ENCODE measurements at regions not wholly inside any gene's neighbourhood (a gene's known extent, or its start where the extent isn't known, plus 50 kb on each side); places are given as distances from the start of the nearest gene placed in this dataset.
"Not testable (repeated sequence)": the region's sequence is repeated elsewhere in the genome, so short reads cannot be mapped to it uniquely, and the experiment has no call there.

DNA sequence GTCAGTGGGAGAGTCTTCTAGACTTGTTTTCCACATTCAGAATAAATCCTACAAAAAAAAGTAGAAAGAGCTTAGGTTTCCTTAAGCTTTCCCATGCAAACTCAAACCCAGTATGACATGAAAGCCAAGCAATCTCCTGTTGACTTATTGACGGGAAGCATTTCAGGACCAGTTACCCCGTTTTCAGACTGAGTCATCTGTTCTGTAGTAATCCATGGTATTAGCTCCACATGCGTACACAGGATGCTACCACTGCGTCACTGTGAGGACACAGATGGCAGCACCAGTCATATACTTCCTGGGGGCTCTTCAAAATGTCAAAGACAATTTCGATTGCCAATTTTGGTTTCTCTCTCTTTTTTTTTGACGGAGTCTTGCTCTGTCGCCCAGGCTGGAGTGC lies 224.9 kb upstream of the MAD2L1 start:
- DNase-seq = no peak

DNA sequence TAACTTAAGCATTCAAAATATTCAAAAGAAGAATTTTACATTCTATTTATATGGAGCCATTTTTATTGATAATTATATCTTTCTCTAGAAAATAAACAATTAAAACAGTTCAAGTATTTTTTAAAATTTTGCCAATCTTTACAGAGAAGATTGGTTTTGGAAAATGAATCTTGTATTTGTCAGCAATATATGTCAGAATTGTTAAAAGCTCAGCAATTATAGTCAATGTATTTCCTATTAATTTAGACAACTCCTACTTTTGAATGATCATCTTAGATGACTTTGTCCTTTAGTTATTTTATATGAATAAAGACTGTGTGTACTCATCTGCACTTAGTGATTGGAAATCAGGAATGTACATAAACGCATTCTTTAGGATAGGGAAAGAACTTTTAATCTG lies 223.9 kb upstream of the MAD2L1 start:
- DNase-seq = no peak

DNA sequence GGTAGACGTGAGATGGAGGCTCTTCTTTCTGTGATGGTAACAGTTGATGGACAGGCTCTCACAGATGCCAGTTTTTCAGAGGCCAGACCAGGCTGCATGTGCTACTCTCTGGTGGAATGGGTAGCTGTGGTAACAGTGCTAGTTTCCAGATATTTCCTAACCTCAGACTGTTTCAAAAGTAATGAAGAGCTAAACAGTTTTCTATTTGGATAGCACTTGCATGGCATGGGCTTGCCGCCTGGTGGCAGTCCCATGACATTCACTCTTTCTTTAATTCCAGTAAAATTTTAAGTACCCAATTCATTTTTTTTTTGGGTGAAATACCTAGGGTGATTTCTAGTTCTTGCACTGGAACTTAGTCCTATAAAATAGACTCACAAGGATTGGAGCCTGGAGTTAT lies 220.2 kb upstream of the MAD2L1 start:
- no peak for DNase-seq

DNA sequence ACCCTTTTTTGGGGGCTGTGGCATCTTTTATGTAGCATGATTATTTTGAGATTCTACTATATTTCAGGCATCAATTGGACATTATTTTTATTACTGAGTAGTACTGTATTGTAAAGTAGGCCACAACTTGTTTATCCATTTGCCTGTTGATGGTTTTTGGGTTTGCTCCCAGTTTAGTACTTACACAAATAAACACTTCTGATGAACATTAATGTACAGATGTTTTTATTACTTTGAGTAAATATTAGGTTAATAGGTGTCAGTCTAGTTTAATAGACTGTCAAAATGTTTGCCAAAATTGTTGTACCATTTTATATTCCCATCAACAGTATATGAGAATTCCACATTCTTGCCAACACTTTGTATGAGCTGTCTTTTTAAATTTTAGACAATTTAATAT lies 214.9 kb upstream of the MAD2L1 start:
- DNase-seq = no peak

DNA sequence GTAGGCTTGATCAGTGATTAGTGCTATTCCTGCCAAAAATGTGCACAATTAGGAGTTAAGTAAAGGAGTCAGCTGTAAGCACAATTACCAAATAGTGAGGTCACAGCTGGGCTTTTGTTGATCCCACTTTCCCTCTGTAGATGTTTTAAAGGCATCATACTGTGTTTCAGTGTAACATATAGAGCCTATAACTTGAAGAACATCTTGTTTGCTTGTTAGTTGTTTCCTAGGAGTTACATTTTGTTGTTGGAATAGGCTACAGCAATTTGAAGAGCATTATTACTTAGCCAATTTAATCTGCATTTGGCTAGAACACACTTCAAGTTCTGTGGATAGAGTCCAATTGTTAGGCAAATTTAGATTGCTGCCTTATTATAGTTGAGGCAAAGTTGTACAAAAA lies 210.7 kb upstream of the MAD2L1 start:
- no peak for DNase-seq

DNA sequence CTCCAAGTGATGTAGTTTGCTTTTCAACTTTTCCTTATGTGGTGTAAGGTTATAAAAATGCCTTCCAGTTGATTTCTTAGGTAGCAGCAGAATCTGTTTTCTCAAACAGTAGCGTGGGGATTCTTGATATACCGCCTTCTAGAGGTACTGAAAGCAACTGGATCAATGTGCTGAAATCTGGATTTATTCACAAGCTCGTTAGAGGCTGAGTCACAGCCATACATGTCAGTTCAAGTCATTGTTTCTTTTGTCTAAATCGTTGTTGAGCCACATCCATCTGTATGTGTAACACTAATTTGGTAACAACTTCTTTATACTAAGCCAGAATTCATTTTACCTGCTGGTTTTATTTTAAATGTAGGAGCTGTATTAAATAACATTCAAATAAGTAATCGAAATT lies 200.0 kb upstream of the MAD2L1 start:
- no peak for DNase-seq

DNA sequence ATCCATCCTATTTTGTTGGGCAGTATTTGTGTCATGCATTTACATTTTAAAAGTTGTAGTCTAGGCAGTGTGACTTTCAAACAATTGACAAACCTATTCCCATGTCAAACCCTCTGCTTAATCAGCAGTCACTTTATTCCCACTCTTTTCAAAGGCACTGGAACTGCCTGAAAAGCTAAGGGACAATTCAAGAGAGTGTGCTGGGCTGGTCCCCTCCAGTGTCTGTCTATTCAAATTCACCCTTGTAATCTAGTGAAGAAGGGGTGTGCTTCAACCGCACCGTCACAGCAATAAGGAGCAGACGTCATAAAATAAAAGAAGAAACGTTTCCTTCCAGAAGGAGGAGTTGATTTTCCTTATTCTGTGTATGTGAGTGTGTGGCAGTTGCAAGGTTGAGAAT lies 197.0 kb upstream of the MAD2L1 start:
- DNase-seq = no peak

DNA sequence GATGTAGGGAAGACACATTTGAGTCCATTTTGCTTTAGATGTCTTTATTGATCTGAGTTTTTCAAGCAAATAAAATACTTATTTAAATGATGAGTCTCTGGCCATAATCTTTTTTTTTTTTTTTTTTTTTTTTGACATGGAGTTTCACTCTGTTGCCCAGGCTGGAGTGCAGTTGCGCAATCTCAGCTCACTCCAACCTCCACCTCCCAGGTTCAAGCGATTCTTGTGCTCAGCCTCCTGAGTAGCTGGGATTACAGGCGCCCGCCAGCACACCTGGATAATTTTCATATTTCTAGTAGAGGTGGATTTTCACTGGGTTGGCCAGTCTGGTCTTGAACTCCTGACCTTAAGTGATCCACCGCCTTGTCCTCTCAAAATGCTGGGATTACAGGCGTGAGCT lies 194.5 kb upstream of the MAD2L1 start:
- DNase-seq = no peak

DNA sequence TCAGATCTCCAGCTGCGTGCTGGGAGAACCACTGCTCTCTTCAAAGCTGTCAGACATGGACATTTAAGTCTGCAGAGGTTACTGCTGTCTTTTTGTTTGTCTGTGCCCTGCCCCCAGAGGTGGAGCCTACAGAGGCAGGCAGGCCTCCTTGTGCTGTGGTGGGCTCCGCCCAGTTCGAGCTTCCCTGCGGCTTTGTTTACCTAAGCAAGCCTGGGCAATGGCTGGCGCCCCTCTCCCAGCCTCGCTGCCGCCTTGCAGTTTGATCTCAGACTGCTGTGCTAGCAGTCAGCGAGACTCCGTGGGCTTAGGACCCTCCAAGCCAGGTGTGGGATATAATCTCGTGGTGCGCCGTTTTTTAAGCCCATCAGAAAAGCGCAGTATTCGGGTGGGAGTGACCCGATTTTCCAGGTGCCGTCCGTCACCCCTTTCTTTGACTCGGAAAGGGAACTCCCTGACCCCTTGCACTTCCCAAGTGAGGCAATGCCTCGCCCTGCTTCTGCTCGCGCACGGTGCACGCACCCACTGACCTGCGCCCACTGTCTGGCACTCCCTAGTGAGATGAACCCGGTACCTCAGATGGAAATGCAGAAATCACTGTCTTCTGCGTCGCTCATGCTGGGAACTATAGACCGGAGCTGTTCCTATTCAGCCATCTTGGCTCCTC lies 189.6 kb upstream of the MAD2L1 start:
- DNase-seq = not testable (repeated sequence)

DNA sequence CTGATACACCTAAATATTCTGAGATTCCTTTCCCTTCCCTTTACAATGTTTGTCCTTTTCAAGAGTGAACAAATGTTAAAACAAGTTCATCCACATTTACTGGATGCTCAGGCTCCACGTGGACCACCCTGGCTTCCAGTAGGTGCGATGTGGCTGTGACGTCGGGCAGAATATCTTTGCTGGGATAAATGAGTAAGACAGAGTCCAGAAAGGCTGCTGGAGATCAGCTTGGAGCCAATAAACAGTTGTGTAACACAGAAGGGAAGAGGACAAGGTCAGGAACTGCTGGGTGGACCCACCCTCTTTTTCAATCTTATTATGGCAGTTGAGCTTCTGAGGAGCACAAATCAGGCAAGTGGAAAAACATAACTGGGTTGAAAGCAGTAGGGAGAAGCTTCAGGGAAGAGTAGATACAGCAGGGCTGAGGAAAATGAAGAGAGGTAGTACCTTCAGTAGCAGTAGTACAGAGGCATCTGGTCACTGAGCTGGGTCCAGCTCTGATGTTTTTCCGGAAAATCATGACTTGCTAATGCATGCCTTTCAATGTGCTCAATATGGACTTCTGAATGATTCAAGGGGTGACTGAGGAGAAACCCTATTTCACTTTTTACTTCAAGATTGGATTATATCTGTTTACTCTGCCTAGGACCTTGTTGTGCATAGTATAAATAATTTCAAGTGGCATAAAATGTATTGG lies 171.8 kb upstream of the MAD2L1 start:
- DNase-seq = no peak

DNA sequence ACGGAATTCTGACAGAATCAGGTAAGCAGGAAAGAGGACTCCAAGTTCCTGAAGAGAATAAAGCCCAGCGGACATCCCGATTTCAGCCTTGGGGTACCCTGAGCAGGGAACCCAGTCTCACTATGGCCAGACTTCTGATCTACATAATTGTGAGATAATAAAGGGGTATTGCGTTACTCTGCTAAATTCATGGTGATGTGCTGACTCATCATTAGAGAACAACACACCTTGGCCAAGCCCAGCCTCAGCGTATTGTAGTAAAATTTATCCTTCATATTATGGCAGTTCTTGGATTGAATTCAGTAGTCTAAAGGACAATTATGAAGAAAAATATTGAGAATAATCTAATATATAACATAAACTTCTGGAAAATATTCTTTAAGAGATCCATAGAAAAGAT lies 170.2 kb upstream of the MAD2L1 start:
- DNase-seq = no peak

DNA sequence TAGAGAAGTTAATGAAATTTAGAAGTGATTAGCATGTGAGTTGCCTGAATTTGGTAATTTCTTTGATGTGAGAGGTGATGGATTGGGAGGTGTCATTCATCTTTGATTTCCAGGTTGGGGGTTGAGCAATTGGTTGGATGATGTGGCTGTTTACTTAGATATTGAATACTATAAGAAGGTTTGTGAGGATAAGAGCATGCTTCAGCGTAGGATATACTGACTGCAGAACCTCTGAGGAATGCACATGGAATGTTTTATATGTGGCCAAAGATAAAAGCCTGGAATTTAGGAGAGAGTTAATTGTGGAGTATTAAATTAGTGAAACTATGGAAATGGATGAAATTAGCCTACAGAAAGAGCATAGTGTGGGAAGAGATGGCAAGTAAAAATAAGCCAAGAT lies 165.4 kb upstream of the MAD2L1 start:
- no peak for DNase-seq

DNA sequence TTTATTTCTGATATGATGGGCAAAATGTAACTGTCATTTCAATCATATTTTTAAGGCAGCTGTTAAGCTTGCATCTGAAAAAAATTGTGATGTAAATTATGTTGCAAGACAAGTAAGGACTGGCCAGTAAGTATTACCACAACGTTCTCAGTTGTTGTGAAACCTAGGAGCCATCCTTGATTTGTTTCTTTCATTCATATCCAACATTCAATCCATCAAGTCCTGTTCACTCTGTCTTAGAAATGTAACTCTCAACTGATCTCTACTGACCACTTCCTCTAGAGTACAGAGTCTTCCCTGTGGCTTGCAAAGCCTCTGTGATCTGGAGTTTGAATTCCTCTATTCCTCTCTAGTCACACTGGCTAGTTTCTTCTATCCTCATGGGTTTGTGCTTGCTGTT lies 161.4 kb upstream of the MAD2L1 start:
- DNase-seq = no peak

DNA sequence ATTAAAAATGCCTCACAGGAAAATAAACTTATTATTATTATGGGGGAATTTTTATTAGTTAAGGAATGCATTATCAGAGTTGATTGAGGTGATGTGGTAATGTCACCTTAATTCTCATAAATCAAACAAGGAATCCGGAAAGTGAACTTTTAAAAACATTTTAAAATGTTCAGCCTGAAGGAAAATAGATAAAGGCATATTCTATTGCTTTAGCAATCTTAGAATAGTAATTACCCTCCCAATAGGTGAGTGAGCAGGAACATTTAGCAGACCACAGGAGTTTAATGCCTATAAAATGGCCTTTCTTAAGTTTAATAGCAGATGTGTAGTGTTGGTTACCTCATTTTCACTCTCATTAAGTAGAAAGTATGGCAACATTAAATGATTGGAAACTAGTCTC lies 160.9 kb upstream of the MAD2L1 start:
- no peak for DNase-seq

DNA sequence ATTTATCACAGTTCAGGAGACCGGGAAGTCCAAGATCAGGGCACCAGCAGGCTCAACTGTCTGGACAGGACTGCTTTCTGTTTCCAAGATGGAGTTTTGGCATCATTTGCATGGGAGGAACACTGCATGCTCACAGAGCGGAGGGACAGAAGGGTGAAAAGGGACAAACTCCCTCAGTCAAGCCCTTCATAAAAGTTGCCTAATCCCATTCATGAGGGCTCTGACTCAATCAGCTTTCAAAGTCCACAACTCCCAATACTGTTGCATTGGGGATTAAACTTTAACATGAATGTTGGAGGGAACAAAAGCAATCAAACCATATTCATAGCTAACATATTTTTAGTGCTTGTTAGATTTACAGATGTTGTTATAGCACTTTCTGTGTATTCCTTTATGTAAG lies 158.9 kb upstream of the MAD2L1 start:
- no peak for DNase-seq

DNA sequence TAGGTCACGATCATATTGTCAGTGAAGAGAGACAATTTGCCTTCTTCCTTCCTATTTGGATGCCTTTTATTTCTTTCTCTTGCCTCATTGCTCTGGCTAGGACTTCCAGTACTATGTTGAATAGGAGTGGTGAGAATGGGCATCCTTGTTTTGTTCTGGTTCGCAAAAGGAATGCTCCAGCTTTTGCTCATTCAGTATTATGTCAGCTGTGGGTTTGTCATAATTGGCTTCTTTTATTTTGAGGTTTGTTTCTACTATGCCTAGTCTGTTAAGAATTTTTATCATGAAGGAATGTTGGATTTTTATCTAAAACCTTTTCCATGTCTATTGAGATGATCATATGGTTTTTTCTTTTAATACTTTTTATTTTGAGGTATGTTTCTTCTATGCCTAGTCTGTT lies 152.3 kb upstream of the MAD2L1 start:
- DNase-seq = no peak

DNA sequence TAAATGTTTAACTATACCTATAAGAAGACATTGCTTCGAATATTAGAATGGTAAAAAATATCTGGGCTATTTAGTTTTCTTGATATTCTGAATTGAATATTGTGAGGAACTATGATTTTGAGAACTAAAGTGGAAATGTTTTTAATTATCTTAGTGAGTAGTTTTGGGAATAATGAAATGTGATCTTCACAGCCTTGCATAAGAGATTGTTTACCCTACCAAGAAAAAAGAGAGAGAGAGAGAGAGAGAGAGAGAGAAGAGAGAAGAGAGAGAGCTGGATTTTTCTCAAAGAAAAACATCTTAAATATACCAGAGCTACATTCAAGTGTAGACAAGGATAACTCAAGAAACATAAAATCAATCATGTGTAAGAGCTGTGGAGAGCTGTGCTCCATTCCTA lies 148.7 kb upstream of the MAD2L1 start:
- DNase-seq = no peak

DNA sequence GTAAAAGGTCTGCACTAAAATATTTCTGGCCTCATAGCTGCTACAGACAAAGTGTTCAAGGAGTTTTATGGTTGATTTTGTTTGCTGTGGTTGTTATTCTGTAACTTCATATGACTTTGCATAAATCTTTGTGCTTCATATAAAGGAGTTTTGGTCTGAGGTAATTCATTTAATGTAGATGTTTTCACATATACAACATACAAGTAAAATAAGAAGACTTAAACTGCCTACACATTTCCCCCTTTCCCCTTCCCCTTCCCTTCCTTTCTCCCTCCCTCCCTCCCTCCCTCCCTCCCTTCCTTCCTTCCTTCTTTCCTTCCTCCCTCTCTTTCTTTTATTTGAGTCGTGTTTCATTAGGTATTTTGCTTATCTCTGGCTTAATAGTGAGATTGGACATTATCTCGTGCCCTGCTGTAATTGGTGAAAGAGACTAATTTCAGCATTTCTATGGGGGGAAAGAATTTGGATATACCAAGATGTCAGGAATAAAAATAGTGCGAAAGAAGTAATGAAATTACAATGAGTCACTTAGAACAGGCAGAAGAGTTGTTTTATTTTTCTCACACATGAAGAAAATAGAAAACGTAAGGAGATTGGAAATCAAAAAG lies 144.9 kb upstream of the MAD2L1 start:
- no peak for DNase-seq

DNA sequence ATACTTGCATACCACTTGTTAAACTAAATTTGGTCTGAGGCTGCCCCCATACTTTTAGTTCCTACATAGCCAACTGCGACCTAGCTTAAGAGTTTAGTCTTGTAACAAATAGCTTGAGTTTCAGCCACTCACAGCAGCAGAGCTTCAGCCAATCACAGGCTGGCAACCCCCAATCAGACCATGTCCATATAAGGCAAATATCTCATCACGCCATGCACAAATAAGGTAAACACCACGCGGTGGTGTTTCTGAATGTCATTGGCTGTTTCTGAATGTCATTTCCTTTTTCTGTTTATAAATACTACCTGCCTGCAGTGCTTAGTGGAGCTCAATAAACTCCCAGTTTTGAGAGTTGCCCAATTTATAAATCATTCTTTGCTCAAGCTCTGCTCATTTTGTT lies 143.1 kb upstream of the MAD2L1 start:
- no peak for DNase-seq

DNA sequence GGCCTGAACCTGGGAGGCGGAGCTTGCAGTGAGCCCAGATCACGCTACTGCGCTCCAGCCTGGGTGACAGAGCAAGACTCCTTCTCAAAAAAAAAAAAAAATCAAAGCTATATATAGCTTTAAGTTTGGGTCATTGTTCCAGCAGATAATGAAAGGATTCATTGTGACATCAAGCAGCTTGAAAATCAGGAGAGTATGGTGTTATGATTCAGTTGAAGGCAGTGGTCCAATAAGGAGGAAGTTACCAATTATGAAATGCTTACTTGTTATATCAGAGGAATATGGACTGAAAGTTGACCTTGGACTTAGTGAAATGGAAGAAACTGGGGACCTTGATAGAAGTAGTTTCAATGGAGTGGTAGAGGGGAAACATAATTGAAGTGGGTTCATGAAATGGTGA lies 140.4 kb upstream of the MAD2L1 start:
- DNase-seq = no peak

DNA sequence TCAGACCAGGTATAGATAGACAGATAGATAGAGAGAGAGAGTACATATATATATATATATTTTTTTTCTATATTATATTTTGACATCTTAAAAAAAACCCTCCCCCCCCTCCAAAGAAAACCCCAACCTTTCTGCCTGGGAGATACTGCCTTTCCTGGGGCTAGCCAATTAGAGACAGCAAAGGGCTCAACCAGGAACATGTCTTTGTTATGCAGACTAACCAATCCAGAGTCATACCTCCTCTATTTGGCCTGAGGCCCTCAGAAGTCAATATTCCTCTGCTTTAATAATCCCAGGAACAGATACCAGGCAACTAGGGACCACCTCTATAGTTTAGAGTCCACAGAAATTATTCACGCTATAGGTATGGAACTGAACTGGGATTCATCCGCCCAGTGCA lies 135.6 kb upstream of the MAD2L1 start:
- no peak for DNase-seq

DNA sequence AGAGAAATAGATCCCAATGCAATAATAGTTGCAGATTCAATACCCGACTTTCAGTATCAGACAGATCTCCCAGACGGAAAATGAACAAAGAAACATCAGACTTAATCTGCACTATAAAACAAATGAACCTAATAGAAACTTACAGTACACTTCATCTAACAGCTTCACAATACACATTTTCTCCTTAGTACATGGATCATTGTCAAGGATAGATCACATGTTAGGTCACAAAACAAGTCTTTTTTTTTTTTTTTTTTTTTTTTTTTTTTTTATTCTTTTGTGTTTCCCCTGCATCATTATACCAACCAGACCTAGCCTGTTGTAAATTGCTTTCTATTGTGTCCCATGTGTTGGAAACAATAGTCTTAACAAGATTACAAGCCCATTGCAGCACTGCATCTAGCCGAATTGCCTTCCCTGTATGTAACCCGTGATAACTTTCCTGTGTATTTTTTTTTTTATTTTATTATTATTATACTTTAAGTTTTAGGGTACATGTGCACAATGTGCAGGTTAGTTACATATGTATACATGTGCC lies 134.0 kb upstream of the MAD2L1 start:
- DNase-seq = not testable (repeated sequence)

DNA sequence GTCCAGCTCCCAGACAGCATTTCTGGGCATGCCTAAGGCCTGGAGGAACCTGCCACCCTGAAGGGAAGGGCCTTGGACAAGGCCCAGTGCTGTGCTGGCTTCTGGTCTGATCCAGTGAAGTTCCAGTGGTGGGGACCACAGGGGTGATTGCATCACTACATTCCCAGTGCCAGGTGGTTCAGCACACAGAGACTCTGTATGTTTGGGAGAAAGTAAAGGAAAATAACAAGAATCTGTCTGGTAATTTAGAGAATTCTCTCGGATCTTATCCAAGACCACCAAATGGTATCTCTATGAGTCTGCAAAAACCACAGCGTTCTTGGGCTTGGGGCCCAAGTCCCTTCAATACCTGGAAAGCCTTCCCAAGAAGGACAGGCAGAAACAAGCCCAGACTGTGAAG lies 131.8 kb upstream of the MAD2L1 start:
- DNase-seq = no peak

DNA sequence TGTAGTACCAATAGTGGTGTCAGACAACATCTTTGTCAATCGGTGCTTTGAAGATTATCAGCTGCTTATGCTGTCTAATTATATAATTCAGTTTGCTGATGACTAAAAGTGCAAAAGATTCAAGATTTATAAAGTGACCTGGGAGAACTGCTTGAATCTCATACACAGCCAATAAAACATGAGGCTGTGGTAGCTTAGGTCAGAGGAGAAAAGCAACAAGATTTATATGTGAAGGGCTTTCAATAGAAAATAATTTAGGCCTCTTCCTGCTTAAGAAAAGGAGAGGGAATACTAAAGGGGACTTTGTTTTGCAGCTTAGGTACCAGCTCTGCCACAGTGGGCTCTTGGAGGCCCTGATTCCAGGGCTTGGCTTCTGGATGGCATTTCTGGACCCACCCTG lies 111.0 kb upstream of the MAD2L1 start:
- no peak for DNase-seq

All from T-helper 1 cell (primary cell).